GM18870 (cell line): ENCODE measurements at regions not wholly inside any gene's neighbourhood (a gene's known extent, or its start where the extent isn't known, plus 50 kb on each side); places are given as distances from the start of the nearest gene placed in this dataset.
"Not testable (repeated sequence)": the region's sequence is repeated elsewhere in the genome, so short reads cannot be mapped to it uniquely, and the experiment has no call there.

Experiments used
- ATAC-seq: cut with Tn5 transposase; IDR thresholded peaks from one replicate; pipeline ENCODE4 v1.9.1; 2021; ENCODE audit warnings: moderate library complexity; ENCODE audit not compliant: unreplicated experiment

DNA sequence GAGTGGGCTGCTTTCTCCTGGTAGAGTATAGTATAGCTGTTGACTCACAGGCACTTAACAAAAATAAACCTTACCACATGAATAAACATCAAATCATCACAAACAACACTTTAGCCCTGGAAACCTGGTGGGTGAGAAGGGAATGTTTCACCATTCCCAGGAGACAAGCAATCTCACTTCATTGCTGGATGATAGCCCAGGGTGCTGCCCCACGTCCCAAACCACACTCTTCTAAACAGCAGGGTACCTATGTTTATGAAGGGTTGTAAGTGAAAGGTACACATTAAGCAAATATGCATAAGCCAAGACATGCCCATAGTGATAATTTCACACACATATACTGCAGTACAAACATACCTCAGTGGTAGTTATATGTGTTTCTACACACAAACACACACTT is 276.2 kb downstream of the FGFR2 start:
- no peak for ATAC-seq

DNA sequence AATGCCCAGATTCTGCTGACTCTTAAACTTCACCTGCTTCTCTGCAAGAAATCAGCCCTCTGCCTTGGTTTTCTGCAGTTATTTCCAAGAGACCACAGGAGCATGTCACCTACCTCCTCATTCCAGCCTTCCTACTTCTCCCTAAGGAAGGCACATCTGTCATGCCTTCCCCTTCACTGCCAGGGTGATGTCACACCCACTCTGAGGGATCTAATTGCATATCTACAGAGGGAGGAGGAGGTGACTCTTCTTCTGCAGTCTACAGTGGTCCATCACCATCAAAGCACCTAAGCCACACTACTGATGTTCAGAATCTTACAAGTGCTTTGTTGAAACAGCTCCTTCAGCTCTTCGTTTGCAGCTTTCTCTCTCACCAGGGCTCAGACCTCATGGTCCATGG is 275.5 kb downstream of the FGFR2 start:
- no peak for ATAC-seq

DNA sequence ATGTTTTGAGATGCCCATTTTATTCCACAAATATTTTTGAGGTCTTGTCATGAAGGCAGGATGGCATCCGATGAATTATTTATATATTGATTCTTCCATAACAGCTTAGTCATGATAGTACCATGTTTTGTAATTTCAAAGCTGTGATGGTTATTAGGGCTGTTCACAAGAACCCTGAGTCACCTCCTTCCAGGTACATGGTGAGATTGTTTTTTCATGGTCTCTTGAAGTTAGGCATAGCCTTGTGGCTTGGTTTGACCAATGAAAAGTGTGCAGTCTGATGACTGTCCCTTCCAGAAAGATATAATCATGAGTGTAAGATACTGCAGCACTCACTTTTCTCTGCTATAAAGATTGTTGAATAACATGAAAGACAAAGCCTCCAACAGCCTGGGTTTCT is 274.8 kb downstream of the FGFR2 start:
- no peak for ATAC-seq

DNA sequence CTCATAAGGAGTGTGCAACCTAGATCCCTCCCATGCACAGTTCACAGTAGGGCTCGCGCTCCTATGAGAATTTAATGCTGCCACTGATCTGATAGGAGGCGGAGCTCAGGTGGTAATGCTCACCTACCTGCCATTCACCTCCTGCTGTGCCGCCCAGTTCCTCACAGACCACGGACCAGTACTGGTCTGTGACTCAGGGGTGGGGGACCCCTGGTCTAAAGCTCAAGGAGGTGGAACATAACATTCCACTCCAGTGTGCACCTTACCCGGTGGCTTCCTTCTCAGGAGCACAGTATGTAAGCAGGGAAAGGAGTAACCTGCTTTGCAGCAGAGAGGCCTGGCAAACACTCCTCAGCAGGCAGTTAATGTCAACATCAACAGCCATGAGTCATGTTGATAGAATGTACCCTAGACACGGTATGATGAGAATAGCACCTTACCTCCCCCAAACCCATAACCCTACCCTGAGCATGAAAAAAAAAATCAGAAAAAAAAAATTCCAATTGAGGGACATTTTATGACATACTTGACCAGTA is 273.5 kb downstream of the FGFR2 start:
- ATAC-seq: no peak

DNA sequence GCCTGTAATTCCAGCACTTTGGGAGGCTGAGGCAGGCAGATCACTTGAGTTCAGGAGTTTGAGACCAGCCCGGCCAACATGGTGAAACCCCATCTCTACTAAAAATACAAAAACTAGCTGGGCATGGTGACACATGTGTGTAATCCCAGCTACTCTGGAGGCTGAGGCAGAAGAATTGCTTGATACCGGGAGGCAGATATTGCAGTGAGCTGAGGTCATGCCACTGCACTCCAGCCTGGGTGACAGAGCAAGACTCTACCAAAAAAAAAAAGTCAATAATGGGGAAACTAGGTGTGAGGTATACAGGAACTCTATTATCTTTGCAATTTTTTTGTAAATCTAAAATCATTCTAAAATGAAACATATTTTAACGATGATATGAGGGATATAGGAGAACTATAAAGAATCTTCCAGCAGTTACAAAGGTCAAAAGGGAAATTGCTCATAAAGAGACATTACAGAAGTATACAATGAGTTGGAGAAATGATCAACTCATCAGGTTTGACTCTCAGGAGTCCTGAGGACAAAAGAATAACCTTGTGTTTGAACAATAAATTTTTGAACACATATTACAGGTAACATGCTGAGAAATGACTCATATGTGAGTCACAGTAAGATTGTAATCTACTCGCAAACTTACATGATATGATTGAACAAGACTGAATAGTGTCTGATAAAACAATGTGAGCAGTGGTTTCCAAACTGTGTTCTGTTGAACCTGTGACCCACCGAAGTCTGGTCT is 272.6 kb downstream of the FGFR2 start:
- ATAC-seq: no peak

DNA sequence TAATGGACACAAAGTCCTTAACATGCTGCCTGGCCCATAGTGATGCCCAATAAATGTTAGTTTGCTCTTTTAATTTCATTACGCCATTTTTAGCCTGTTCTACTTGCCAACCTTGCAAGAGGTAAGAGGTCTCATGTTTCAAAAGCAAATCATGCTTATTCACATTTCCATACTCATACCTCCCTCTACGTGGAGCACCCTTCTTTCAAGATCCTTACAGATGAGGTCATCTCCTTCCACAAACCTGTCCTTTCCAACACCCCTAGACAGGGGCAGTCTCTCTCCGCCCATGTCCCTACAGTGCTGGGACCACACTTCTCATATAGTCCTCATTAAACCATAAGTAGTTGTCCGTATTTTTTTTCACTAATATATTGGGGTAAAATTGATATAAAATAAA is 271.3 kb downstream of the FGFR2 start:
- no peak for ATAC-seq

DNA sequence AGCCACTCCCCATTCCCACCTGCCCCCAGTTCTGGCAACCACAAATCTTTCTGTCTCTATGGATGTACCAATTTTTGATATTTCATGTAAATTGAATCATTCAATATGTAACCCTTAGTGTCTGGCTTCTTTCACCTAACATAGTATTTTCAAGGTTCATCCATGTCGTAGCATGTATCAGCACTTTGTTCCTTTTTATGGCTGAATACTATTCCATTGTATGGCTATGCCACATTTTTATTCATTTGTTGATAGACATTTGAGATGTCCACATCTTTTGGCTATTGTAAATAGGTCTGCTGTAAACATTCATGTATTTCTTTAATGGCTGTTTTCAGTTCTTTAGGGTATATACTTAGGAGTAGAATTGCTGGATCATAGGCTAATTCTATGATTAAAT is 270.5 kb downstream of the FGFR2 start:
- no peak for ATAC-seq

DNA sequence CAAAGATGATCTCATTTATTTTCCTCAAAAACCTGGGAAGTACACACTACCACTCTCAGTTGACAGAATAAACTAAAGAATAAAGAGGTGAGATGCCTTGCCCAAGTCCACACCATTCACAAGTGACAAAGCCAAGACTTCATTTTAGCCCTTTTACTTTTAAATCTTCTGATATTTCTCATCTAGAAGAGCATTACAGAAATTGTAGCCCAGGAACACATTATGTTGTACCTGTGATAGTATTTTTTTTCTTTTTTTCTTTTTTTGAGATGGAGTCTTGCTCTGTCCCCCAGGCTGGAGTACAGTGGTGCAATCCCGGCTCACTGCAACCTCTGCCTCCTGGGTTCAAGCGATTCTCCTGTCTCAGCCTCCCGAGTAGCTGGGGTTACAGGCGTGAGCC is 268.6 kb downstream of the FGFR2 start:
- not testable (repeated sequence) for ATAC-seq

DNA sequence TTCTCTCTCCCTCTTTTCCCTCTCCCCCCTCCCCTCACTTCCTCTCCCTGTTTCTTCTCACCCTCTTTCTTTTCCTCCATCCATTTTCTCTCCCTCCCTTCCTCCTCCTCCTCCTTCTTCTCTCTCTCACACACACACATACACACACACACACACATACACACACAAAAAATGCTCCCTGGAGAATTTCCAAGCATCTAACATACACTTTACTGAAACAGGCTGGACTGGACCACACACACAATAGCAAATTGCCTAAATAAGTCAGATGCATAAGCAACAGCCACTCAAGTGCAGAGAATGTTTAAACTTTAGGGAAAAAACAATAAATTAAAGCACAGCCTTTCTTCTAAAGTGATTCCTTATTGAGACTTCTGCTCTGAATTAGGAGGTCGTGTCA is 267.7 kb downstream of the FGFR2 start:
- no peak for ATAC-seq

DNA sequence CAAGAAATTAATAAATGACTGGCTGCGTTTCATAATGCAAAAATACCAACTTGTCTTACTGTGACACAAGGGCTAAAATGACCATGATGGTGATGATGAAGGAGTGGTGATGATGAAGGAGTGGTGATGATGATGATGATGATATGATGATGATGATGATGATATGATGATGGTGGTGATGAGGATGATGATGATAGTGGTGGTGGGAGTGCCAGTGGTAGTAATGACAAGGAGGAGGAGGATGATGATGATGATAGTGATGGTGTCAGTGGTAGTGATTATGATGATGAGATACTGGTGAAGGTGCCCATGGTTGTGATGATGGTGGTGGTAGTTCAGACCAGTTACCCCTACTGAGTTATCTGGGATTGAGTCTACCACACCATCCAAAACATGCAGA is 265.9 kb downstream of the FGFR2 start:
- no peak for ATAC-seq

DNA sequence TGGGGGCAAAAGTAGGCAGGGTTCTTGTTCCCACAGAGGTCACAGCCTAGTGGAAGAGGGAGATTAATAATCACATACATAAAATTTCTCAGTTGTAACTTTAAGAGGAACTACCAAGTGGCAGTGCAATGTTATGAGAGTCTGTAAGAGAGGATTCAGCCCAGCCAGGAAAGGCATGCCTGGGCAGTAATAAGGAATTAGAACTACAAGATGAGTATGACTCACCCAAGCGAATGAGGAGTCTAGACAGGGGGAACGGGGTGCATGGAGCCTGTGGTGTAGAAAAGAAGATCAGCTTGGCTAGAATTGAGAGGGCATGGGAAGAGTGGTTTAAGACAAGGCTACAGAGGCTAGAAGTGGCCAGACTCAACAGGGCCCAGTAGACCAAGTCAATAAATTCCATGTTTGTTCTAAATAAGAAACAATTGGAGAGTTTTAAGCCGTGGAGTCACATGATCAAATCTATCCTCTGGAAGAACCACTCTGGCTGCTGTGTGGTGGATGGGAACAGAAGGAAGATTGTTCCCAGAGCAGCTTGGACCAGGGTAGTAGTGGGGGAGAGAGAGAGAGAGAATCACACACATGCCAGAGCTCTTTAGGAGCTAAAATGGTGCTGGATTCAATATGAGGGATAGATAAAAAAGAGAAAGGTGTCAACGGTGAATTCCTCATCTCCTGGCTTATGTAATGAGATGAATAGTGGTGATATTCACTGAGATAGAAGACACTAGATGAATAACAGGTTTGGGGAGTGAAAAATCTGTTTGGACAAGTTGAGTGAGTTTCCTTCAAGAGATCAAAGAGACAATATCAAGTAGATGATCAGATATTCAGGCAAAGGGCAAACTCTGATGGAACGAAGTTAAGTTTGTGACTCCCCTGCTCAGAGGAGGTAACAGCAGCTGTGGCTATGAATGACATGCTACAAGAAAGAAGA is 265.1 kb downstream of the FGFR2 start:
- ATAC-seq: no peak

DNA sequence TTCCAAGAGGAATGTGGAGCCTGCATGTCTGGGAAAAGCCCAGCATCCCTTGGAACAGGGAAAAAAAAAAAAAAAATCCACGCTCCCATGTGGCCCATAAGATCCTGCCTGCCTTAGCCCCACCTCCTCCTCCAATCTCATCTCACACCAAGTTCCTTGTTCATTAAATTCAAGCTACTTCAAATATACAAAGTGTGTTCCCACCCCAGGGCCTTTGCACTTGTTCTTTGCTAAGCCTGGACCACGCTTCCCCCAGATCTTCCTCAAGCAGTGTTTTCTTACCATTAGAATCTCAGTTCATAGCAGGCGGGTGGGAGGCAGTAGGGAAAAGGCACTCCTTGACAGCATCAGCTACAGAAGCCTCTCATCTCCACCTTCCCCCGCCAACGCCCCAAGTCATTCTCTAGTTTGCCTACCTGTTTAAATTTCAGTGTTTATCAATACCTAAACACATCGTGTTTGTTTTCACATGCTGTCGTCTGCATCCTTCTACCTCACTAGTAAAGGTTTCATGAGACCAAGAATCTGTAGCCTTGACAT is 262.8 kb downstream of the FGFR2 start:
- ATAC-seq: no peak

DNA sequence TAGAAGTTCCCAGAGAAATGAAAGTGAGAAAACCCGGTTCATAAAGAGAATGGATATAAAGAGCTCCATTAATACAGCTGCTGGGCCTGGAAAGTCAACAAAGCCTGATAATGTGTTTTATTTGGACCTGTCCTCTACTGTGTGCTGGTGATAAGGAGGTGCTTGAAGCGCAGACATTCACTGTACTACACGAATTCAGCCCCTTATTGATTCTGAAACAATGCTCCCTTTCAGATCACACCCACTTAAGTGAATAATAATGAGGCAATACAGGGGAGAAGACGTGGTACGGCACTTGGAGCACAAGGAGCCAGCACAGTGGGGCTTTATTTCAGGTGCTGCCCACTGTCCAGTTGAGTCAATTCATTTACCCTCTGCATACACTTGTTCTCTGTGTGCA is 260.8 kb downstream of the FGFR2 start:
- ATAC-seq: no peak

DNA sequence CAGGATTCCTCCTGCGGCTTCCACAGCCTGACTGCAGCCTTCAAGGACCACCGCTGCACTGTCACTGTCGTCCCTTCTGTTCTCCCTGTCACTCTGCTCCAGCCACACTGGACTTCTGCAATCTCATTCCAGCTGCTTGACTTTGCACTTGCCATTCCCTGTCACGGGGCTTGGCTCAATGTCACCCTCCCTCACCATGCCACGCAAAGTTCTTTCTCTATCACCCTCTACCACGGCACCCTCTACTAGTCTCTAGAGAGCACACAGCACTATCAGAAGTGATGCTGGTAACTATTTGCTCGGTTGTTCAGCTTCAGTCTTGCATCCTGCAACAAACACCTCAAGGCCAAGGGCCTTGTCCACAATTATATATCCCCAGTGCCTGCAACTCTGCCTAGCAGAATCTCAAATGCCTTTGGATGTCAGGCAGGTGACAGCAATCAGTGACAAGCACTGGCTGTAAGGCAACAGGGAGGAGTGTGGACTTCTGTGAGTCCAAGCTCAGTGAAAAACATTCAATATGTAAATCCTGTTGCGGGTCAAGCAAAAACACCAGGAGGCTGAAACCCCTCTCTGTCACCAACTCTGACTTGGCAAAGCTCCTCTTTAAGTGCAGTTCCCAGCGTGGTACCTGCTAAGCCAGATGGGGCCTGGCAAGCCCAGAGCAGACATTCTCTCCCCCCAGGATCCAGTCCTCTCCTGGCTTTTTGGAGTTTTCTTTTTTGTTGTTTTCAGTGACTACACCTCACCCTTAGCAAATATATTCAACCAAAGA is 259.9 kb downstream of the FGFR2 start:
- no peak for ATAC-seq

DNA sequence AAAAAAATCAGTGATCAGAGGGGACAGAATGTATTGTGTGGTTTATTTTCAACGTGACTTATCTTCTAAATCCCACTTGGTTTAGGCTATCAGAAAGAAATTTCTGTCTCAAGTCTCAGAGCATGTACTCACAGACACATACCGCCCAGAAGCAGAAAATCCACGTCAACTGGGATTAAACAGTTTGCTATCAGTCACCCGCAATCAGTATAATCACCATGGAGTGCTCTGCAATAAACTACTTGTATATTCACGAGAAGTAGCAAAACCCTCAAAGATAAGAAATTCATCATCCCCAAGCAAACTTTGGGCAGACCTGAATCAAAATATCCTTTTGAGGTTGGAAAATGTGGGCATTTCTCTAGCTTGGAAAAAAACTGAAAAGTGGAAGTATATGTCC is 259.1 kb downstream of the FGFR2 start:
- ATAC-seq: no peak

DNA sequence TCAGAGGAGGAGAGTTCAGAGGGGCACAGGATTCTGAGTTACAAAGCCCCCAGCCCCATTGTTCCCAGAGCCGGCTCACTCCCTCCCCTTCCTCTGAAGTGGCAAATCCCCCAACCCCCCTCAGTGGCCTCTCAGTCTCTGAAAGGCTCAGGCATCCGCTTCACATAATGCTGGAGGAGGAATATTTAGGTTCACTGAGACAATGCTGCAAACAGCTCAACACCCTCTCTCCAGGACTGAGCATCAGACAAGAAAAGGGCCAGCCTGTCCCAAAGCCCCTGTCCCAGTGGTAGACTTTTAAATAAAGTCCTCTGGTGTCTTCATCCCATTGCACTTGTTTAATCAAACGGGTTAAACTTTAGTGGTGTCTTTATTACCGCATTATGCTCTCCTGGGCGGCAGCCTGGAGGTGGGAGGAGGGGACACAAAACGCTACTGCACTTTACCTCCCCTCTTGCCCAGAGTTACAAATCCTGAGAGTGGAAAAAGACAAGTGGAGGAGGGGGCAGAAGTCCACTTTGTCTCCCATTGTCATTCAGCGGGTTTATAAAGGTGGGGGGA is 257.9 kb downstream of the FGFR2 start:
- no peak for ATAC-seq

DNA sequence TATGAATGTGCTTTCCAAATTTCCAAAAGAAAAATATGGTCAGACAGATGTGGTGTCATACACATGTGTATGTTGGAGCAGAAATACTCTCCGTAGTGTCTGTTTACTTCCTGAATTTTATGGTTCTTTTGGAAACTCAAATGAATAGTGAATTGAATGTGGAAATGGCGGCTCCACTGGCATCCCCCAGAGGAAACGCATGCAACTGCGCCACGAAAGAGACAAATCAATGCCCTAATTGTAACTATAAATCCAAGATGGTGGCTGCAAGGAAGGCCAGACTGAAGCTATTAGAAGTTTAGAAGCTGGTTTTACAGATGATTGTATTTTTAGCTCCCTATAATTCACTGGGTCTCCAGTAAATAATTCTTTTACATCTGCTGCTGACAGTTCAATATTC is 246.7 kb downstream of the FGFR2 start:
- no peak for ATAC-seq

DNA sequence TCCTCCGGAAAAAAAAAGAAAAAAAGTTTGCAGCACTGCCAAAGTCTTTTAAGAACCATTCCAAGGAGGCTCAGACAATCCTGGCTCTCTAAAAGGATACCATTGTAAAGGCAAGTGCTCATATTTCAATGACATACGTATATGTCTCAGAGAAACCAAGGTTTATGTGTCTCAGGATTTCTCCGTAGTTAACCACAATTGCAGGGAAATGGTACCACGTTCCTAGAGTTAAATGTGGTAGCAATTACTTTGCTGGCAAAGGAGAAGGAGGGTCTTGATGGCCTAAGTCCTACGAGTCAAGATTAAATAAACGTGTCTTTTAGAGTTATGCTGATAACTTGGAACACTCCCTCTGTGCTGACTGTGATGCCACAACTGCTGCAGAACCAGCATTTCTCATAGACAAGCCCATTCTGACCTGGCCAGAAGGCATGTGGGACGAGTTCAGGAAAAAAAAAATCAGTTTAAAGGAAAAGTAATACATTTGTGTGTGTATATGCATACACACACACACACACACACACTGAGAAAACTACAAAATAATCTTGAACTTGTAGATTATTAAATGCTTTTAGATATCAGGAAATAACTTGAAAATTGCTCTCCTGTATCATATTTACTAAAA is 245.9 kb downstream of the FGFR2 start:
- no peak for ATAC-seq

DNA sequence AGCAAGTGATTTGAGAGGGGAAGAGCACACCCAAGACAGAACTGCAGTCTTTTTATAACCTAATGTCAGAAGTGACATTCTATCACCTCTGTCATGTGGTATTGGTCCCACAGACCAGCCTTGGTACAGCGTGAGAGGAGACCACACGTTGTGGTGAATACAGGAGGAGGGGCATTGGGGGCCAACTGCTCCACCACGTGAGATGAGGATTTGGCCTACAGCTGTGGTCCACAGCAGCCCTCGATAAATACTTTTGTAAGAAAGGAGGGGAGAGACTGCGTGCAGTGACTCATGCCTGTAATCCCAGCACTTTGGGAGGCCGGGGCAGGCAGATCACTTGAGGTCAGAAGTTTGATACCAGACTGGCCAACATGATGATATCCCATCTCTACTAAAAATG is 243.1 kb downstream of the FGFR2 start:
- no peak for ATAC-seq

DNA sequence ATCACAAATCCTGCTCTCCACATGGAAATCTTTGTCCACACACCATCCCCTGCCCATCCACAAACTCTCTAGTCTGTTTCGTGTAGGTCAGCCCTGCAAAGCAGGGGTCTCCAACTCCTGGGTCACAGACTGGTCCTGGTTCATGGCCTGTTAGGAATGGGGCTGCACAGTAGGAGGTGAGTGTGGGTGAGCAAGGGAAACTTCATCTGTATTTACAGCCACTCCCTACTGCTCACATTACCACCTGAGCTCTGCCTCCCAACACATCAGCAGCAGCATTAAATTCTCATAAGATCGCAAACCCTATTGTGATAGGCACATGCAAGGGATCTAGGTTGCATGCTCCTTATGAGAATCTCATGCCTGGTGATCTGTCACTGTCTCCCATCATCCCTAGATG is 242.1 kb downstream of the FGFR2 start:
- ATAC-seq: no peak
